Stimulated activated naive CD8-positive, alpha-beta T cell treated with anti-CD3 and anti-CD28 coated beads, Interleukin-15, Interleukin-2, amounts not matched to agents 100 ng/mL and 50 ng/mL, for 24 hours (primary cell): ENCODE measurements at regions not wholly inside any gene's neighbourhood (a gene's known extent, or its start where the extent isn't known, plus 50 kb on each side); places are given as distances from the start of the nearest gene placed in this dataset.

Experiments used
- H3K27ac Mint-ChIP-seq: one replicate; pipeline ENCODE4 v1.8.0; 2021; ENCODE audit warnings: mild to moderate bottlenecking, mixed read lengths
- H3K27me3 Mint-ChIP-seq: one replicate; pipeline ENCODE4 v1.8.0; 2021; ENCODE audit warnings: mixed read lengths
- H3K36me3 Mint-ChIP-seq: one replicate; pipeline ENCODE4 v1.8.0; 2021; ENCODE audit warnings: low read depth, mixed read lengths
- H3K4me1 Mint-ChIP-seq: one replicate; pipeline ENCODE4 v1.8.0; 2021; ENCODE audit warnings: low read depth, mixed read lengths
- H3K4me3 Mint-ChIP-seq: one replicate; pipeline ENCODE4 v1.8.0; 2021; ENCODE audit warnings: mild to moderate bottlenecking, mixed read lengths
- H3K9me3 Mint-ChIP-seq: one replicate; pipeline ENCODE4 v1.8.0; 2021; ENCODE audit warnings: mixed read lengths

GRCh38 chr9:95822583-95823431, 52.7 kb upstream of the ERCC6L2 start:
- peaks cover 5% of the 10 kb centered on the region for H3K27me3 Mint-ChIP-seq
- H3K36me3 Mint-ChIP-seq = peaks cover 4% of the 10 kb centered on the region
- H3K4me3 Mint-ChIP-seq = peak overlapping the region; percentile 52
- H3K27ac Mint-ChIP-seq = peak overlapping the region; percentile 79
- peaks cover 3% of the 10 kb centered on the region for H3K9me3 Mint-ChIP-seq
- H3K4me1 Mint-ChIP-seq = peaks cover 29% of the 10 kb centered on the region

DNA sequence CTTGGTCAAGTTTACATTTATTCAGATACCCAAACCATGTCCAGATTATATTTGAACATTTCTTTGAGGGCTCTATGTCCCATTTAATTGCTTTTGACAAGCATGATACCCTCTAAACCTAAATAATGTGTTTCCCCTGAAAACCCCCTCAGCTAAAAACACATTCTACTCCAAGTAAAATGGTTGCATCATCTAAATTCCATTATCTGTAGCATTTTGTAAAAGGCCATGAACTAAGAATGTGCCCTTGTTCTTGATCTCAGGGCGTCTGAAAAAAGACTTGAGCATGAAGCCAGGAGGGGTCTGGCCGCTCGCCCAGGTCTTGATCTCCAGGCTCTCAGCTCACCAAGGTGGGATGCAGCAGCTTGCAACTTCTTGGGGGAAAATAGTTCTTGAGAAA, 53.5 kb upstream of the ERCC6L2 start:
- H3K4me1 Mint-ChIP-seq = peaks cover 29% of the 10 kb centered on the region
- no peak overlapping the region for H3K4me3 Mint-ChIP-seq
- H3K9me3 Mint-ChIP-seq = peaks cover 3% of the 10 kb centered on the region
- peak overlapping the region; percentile 59 for H3K27ac Mint-ChIP-seq
- H3K27me3 Mint-ChIP-seq = peaks cover 5% of the 10 kb centered on the region
- H3K36me3 Mint-ChIP-seq = peaks cover 4% of the 10 kb centered on the region

DNA sequence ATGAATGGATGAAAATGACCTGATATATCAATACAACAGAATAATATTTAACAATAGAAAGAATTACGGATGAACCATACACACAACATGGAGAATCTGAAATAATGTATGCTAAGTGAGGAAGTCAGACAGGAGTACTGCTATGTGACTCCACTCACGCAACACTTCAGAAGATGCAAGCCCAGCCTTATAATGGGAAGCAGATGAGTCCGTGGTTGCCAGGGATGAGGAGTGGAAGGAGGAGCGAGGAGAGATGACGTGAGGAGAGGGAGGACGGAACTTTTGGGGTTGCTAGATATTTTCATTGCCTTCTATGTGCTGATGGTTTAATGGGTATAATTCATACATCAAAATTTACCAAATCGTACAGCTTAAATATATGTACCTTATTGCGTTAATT, 55.4 kb upstream of the ERCC6L2 start:
- Mint-ChIP-seq H3K9me3 (peaks cover 3% of the 10 kb centered on the region), H3K4me3 (no peak overlapping the region)

GRCh38 chr9:95819636-95820035, 55.9 kb upstream of the ERCC6L2 start:
- Mint-ChIP-seq H3K4me3 (no peak overlapping the region), H3K27me3 (peaks cover 5% of the 10 kb centered on the region), H3K27ac (no peak overlapping the region), H3K4me1 (peaks cover 29% of the 10 kb centered on the region), H3K9me3 (peaks cover 3% of the 10 kb centered on the region), H3K36me3 (peaks cover 4% of the 10 kb centered on the region)

More for the DNA sequence above, 55.4 kb upstream of the ERCC6L2 start:
- Mint-ChIP-seq H3K27ac (no peak overlapping the region), H3K27me3 (peaks cover 5% of the 10 kb centered on the region), H3K4me1 (peaks cover 29% of the 10 kb centered on the region), H3K36me3 (peaks cover 4% of the 10 kb centered on the region)

DNA sequence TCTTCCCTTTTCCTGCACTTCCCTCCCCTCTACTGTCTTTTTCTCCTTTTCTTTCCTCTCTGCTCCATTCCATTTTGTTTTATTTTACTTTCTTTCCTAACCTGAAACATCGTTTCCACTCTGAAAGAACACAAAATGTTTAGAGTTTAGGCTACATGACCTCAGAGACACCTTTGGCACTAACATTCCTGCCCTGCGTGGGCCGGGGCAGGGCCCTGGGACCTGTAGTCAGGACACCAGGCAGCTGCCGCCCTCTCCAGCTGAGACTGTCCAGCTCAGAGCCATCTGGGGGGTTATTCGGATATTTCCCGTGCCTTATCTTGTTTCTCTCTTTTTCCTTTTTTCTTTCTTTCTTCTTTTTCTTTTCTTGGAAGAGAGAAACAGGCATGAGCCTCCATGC, 58.3 kb upstream of the ERCC6L2 start:
- peaks cover 5% of the 10 kb centered on the region for H3K27me3 Mint-ChIP-seq
- peaks cover 3% of the 10 kb centered on the region for H3K9me3 Mint-ChIP-seq
- no peak overlapping the region for H3K4me3 Mint-ChIP-seq

DNA sequence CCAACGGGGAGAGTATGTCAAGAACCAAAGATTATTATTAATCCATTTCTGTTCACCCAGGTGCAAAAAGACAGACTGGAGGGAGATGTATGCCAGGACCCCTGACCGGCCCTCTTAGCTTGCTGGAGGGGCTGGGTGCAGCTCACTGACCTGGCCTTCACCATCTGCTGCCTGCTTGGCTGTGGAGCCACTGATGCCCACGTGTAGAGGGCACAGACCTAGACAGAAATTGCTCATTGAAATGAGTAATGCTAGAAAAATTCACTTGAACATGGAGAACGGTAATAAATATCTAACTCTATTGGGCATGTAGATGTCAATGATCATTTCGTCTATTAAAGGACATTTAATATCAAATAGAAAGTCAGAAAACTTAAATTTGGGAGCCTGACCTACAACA, 58.8 kb upstream of the ERCC6L2 start:
- H3K36me3 Mint-ChIP-seq = peaks cover 4% of the 10 kb centered on the region
- H3K4me1 Mint-ChIP-seq = peaks cover 8% of the 10 kb centered on the region
- H3K27ac Mint-ChIP-seq = no peak overlapping the region
- peaks cover 5% of the 10 kb centered on the region for H3K27me3 Mint-ChIP-seq
- no peak overlapping the region for H3K4me3 Mint-ChIP-seq
- peaks cover 3% of the 10 kb centered on the region for H3K9me3 Mint-ChIP-seq

More for the DNA sequence above, 58.3 kb upstream of the ERCC6L2 start:
- H3K36me3 Mint-ChIP-seq = peaks cover 4% of the 10 kb centered on the region
- peaks cover 13% of the 10 kb centered on the region for H3K4me1 Mint-ChIP-seq
- peak overlapping the region; percentile 65 for H3K27ac Mint-ChIP-seq

DNA sequence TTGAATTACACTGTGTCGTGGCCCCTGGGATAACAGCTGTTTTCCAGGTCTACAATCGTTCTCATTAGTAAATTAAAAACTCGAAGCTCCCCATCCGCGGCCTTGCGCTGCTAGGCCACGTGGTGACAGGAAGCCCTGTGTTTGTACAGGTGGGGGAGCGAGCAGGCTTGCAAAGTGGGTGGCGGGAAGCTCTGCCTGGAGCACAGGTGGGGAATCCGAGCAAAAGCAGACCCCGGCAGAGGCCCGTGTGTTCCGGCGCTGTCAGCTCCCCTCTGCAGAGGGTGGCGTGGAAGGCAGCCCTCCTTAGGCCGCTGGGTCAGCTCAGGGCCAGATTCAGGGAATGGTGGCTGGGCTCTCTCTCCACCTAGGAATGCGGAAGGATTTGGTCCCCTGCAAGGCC, 59.5 kb upstream of the ERCC6L2 start:
- no peak overlapping the region for H3K4me3 Mint-ChIP-seq
- H3K9me3 Mint-ChIP-seq = peaks cover 3% of the 10 kb centered on the region

DNA sequence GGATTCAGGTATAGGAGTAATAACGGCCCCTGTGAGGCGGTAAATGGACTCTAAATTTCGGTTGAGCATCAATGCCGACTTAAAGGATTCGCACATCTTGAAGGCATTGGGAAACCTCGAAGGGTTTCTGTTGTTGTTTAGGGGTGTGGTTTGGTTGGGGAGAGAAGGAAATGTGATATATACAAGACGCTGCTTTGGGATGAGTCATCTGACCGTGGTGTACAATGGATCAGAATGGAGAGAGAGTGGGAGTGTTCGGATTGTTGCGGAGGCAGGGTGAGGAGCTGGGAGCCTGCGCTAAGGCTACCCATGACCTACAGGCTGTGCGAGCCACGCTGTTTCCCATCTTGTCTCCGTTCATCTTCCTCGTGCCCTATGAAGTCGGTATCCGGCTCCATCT, 60.4 kb upstream of the ERCC6L2 start:
- no peak overlapping the region for H3K4me3 Mint-ChIP-seq
- no peak overlapping the region for H3K27ac Mint-ChIP-seq
- H3K27me3 Mint-ChIP-seq = peaks cover 4% of the 10 kb centered on the region
- H3K9me3 Mint-ChIP-seq = peaks cover 3% of the 10 kb centered on the region
- H3K4me1 Mint-ChIP-seq = peaks cover 10% of the 10 kb centered on the region
- H3K36me3 Mint-ChIP-seq = peaks cover 3% of the 10 kb centered on the region

More for the DNA sequence above, 59.5 kb upstream of the ERCC6L2 start:
- Mint-ChIP-seq H3K36me3 (peaks cover 4% of the 10 kb centered on the region), H3K4me1 (peaks cover 6% of the 10 kb centered on the region), H3K27ac (no peak overlapping the region), H3K27me3 (peaks cover 5% of the 10 kb centered on the region)

DNA sequence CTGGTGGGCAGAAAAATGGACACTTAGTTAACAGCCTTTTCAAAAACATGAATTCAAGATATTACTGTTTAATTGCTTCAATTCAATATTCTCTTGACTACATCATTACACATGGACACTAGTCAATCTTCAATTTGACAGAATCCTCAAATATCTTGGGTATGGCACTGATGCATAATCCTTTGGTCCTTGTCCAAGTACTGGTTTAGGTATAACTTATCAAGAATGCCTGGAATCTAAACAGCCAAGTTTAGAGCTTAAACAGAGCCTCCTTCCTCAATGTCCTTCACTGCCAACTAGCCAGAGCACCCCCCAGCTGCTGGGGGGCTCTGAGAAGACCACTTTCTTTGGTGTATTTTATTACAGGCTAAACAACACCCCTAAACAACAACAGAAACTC, 61.6 kb upstream of the ERCC6L2 start:
- Mint-ChIP-seq H3K4me1 (peaks cover 23% of the 10 kb centered on the region), H3K36me3 (no peaks in the 10 kb centered on the region), H3K4me3 (no peak overlapping the region), H3K9me3 (no peaks in the 10 kb centered on the region), H3K27ac (no peak overlapping the region), H3K27me3 (no peaks in the 10 kb centered on the region)

DNA sequence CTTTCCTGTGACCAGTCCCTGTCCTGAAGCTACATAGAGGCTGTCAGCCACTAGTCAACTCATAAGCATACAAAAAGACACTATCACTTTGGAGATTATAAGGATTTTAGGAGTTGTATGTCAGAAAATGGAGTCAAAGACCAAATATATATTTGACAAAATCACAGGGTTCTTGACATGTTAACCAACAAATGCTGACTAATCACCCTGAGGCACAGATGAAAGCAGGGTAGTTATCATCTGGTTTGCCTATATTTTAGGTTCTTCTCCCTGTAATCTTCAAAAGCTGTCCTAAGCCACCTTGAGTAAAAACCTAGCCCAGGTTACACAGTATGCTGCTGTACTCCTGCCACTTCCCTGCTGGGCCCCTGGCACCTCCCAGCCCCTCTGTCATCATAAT, 64.7 kb upstream of the ERCC6L2 start:
- H3K4me3 Mint-ChIP-seq = no peak overlapping the region
- H3K4me1 Mint-ChIP-seq = peaks cover 49% of the 10 kb centered on the region
- no peaks in the 10 kb centered on the region for H3K27me3 Mint-ChIP-seq
- no peaks in the 10 kb centered on the region for H3K9me3 Mint-ChIP-seq
- no peaks in the 10 kb centered on the region for H3K36me3 Mint-ChIP-seq
- H3K27ac Mint-ChIP-seq = no peak overlapping the region

- Mint-ChIP-seq H3K27ac (no peak overlapping the region), H3K4me1 (peaks cover 49% of the 10 kb centered on the region), H3K4me3 (no peak overlapping the region), H3K9me3 (no peaks in the 10 kb centered on the region), H3K36me3 (no peaks in the 10 kb centered on the region), H3K27me3 (no peaks in the 10 kb centered on the region)
These were observed 65.4 kb upstream of the ERCC6L2 start for GRCh38 chr9:95810133-95810532.

- H3K27me3 Mint-ChIP-seq = no peaks in the 10 kb centered on the region
- no peaks in the 10 kb centered on the region for H3K36me3 Mint-ChIP-seq
- no peak overlapping the region for H3K4me3 Mint-ChIP-seq
- H3K9me3 Mint-ChIP-seq = no peaks in the 10 kb centered on the region
- H3K27ac Mint-ChIP-seq = peak overlapping the region; percentile 64
- H3K4me1 Mint-ChIP-seq = peaks cover 49% of the 10 kb centered on the region
These were observed 65.8 kb upstream of the ERCC6L2 start for GRCh38 chr9:95809686-95810085.

DNA sequence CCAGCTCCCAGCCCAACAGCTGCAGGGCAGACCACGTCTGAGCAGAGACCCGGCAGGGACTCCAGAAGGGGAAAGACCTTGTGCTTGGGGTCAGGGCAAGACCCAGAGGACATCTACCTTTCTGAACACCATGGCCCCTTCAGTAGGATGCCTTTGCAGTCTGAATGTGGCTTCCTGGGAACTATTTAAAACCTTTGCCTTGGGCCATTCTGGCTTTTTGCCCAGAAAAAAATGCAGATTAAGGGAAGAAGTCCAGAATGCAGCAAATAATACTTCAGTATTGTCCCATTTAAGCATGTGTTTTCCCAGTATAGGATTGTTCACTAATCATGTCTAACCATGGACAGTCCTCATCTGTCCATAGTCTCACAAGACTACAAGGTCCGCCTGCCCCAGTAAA, 67.5 kb upstream of the ERCC6L2 start:
- Mint-ChIP-seq H3K36me3 (no peaks in the 10 kb centered on the region), H3K4me3 (no peak overlapping the region), H3K4me1 (peaks cover 49% of the 10 kb centered on the region), H3K27me3 (no peaks in the 10 kb centered on the region), H3K27ac (no peak overlapping the region), H3K9me3 (no peaks in the 10 kb centered on the region)

- no peak overlapping the region for H3K4me3 Mint-ChIP-seq
- H3K36me3 Mint-ChIP-seq = no peaks in the 10 kb centered on the region
- H3K4me1 Mint-ChIP-seq = peaks cover 49% of the 10 kb centered on the region
- no peaks in the 10 kb centered on the region for H3K27me3 Mint-ChIP-seq
- H3K27ac Mint-ChIP-seq = peak overlapping the region; percentile 2
- no peaks in the 10 kb centered on the region for H3K9me3 Mint-ChIP-seq
These were observed 68.1 kb upstream of the ERCC6L2 start for GRCh38 chr9:95807326-95807947.

- peaks cover 19% of the 10 kb centered on the region for H3K4me1 Mint-ChIP-seq
- H3K4me3 Mint-ChIP-seq = no peak overlapping the region
- no peak overlapping the region for H3K27ac Mint-ChIP-seq
- peaks cover 21% of the 10 kb centered on the region for H3K27me3 Mint-ChIP-seq
- H3K36me3 Mint-ChIP-seq = no peaks in the 10 kb centered on the region
- no peaks in the 10 kb centered on the region for H3K9me3 Mint-ChIP-seq
These were observed 72.3 kb upstream of the ERCC6L2 start for GRCh38 chr9:95803197-95803596.
